ENCODE measurements at regions not wholly inside any gene's neighbourhood (a gene's known extent, or its start where the extent isn't known, plus 50 kb on each side); places are given as distances from the start of the nearest gene placed in this dataset.

- Histone ChIP-seq H3K27me3 (ENCODE audit: insufficient read depth, low read length, poor library complexity) (peaks cover 10% of the 10 kb centered on the region), H3K27ac (ENCODE audit: low read length) (no peak overlapping the region), H3K4me1 (ENCODE audit: insufficient read depth, low read length) (no peaks in the 10 kb centered on the region), H3K9ac (ENCODE audit: low read depth, low read length) (no peak overlapping the region), H3K79me2 (ENCODE audit: insufficient read depth, low read length) (no peaks in the 10 kb centered on the region), H3K4me2 (ENCODE audit: insufficient read depth, low read length) (no peak overlapping the region), H2AFZ (ENCODE audit: low read depth, low read length) (no peak overlapping the region), H3K36me3 (ENCODE audit: insufficient read depth, low read length) (no peaks in the 10 kb centered on the region), H3K9me3 (ENCODE audit: insufficient read depth, low read length, severe bottlenecking) (no peaks in the 10 kb centered on the region), H3K4me3 (ENCODE audit: low read depth in 1 of 2, low read length in 2 of 2) (no peak overlapping the region), H4K20me1 (ENCODE audit: insufficient read depth, low read length) (no peaks in the 10 kb centered on the region)
- DNase-seq (no peak), ATAC-seq (ENCODE audit: insufficient read depth, low read depth) (no peak)
- TF ChIP-seq CTCF (IDR thresholded peaks at IDR 0.05; ENCODE audit: borderline replicate concordance, extremely low read depth, low read length, poor library complexity, severe bottlenecking) (no peak), EZH2 (IDR thresholded peaks at IDR 0.05; ENCODE audit: borderline replicate concordance, low read depth, low read length, severe bottlenecking) (no peak)
These were observed 99.5 kb upstream of the TMCC3 start for GRCh38 chr12:94749890-94750289.

GRCh38 chr12:94749455-94749854, 99.1 kb upstream of the TMCC3 start:
- no peak overlapping the region for H2AFZ ChIP-seq (ENCODE audit: low read depth, low read length)
- no peak for ATAC-seq (ENCODE audit: insufficient read depth, low read depth)
- no peaks in the 10 kb centered on the region for H3K4me1 ChIP-seq (ENCODE audit: insufficient read depth, low read length)
- H3K4me2 ChIP-seq (ENCODE audit: insufficient read depth, low read length): no peak overlapping the region
- no peak overlapping the region for H3K9ac ChIP-seq (ENCODE audit: low read depth, low read length)
- no peak overlapping the region for H3K27ac ChIP-seq (ENCODE audit: low read length)
- no peaks in the 10 kb centered on the region for H4K20me1 ChIP-seq (ENCODE audit: insufficient read depth, low read length)
- H3K36me3 ChIP-seq (ENCODE audit: insufficient read depth, low read length): no peaks in the 10 kb centered on the region
- DNase-seq: no peak
- H3K27me3 ChIP-seq (ENCODE audit: insufficient read depth, low read length, poor library complexity): peaks cover 10% of the 10 kb centered on the region
- no peaks in the 10 kb centered on the region for H3K79me2 ChIP-seq (ENCODE audit: insufficient read depth, low read length)
- no peak overlapping the region for H3K4me3 ChIP-seq (ENCODE audit: low read depth in 1 of 2, low read length in 2 of 2)
- H3K9me3 ChIP-seq (ENCODE audit: insufficient read depth, low read length, severe bottlenecking): no peaks in the 10 kb centered on the region
- TF ChIP-seq CTCF (IDR thresholded peaks at IDR 0.05; ENCODE audit: borderline replicate concordance, extremely low read depth, low read length, poor library complexity, severe bottlenecking) (no peak), EZH2 (IDR thresholded peaks at IDR 0.05; ENCODE audit: borderline replicate concordance, low read depth, low read length, severe bottlenecking) (no peak)

- H3K27ac ChIP-seq (ENCODE audit: low read length): no peak overlapping the region
- no peak overlapping the region for H3K4me2 ChIP-seq (ENCODE audit: insufficient read depth, low read length)
- H3K9ac ChIP-seq (ENCODE audit: low read depth, low read length): no peak overlapping the region
- H3K27me3 ChIP-seq (ENCODE audit: insufficient read depth, low read length, poor library complexity): peaks cover 10% of the 10 kb centered on the region
- TF ChIP-seq CTCF (IDR thresholded peaks at IDR 0.05; ENCODE audit: borderline replicate concordance, extremely low read depth, low read length, poor library complexity, severe bottlenecking) (no peak), EZH2 (IDR thresholded peaks at IDR 0.05; ENCODE audit: borderline replicate concordance, low read depth, low read length, severe bottlenecking) (no peak)
- H3K9me3 ChIP-seq (ENCODE audit: insufficient read depth, low read length, severe bottlenecking): no peaks in the 10 kb centered on the region
- H4K20me1 ChIP-seq (ENCODE audit: insufficient read depth, low read length): no peaks in the 10 kb centered on the region
- no peaks in the 10 kb centered on the region for H3K79me2 ChIP-seq (ENCODE audit: insufficient read depth, low read length)
- ATAC-seq (ENCODE audit: insufficient read depth, low read depth) (no peak), DNase-seq (no peak)
- no peaks in the 10 kb centered on the region for H3K36me3 ChIP-seq (ENCODE audit: insufficient read depth, low read length)
- H3K4me3 ChIP-seq (ENCODE audit: low read depth in 1 of 2, low read length in 2 of 2): no peak overlapping the region
- H2AFZ ChIP-seq (ENCODE audit: low read depth, low read length): no peak overlapping the region
- no peaks in the 10 kb centered on the region for H3K4me1 ChIP-seq (ENCODE audit: insufficient read depth, low read length)
These were observed 98.5 kb upstream of the TMCC3 start for GRCh38 chr12:94748726-94749421.
